Right kidney (tissue), 1 donor: ENCODE measurements at regions not wholly inside any gene's neighbourhood (a gene's known extent, or its start where the extent isn't known, plus 50 kb on each side); places are given as distances from the start of the nearest gene placed in this dataset.

Experiments
- DNase-seq: peaks from one replicate; pipeline ENCODE4 v3.0.0-alpha.2; 2016

DNA sequence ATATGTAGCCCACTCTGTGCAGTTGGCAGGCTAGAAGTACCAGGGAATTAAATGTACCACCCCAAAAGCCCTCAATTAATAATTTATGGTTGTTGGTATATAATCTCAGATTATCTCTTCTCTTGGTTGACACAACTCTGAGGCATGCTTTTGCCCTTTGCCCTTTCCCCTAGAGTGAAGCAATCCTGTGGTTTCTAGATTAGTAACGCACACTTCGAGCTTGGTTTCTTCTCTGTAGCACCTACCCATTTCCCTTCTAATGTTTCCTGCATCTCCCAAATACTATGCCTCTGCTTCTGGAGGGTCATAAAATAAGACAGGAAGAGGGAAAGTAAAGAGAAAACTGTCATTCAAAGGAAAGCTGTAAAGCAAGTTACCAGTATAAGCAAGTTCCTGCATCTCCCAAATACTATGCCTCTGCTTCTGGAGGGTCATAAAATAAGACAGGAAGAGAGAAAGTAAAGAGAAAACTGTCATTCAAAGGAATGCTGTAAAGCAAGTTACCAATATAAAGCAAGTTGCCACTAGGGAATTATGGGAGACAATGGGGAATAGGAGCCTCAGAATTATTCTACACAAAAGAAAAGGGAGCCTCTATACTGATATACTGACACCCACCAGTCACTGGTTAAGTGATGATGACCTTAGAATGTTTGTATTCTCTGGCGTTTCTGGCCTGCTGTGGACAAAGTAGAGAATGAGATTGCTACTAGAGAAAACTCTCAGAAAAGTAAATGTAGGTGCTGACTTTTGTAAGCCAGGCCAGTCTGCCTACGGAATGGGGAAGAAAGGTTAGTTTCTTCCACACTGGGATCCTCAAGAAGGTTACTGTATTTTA, 862.6 kb upstream of the MAN1A1 start:
- DNase-seq = no peak

DNA sequence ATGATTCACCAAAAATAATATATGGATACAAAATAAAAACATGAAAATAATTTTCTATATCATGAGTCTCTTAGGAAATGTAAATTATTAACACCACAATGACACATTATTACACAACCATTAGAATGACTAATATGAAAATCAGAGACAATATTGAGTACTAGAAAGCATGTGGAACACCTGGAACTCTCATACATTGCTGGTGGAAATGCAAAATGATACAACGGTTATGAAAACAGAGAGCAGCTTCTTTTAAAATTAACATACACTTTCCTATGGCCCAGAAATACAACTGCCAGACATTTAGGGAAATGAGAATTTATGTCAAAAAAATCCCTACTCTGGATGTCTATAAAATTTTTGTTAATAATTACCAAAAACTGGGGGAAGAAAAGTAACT, 853.3 kb upstream of the MAN1A1 start:
- no peak for DNase-seq

DNA sequence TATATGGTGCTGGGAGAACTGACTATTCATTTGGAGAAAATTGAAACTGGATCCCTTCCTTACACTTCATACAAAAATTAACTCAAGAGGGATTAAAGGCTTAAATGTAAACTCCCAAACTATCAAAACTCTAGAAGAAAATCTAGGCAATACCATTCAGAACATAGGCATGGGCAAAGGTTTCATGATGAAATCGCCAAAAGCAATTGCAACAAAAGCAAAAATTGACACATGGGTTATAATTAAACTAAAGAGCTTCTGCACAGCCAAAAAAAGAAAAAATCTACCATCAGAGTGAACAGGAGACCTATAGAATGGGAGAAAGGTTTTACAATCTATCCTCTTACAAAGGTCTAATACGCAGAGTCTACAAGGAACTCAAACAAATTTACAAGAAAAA, 851.3 kb upstream of the MAN1A1 start:
- no peak for DNase-seq

DNA sequence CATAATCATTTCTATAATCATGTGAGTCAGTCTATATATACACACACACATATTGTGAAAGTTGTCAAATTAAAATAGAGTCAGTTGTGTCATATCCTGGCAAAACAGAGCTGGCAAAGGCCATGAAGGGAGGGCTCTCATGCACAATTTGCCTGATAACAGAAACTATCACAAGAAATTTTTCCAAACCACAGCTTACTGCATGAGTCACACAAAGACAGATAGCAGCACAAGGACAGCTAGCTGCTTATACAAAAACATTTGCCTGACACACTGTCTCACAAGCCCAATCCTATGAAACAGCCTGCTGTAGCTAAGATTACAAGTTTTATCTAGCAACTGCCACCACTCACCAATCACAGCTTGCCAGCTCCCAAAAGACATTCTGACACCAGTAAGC, 848.5 kb upstream of the MAN1A1 start:
- no peak for DNase-seq

DNA sequence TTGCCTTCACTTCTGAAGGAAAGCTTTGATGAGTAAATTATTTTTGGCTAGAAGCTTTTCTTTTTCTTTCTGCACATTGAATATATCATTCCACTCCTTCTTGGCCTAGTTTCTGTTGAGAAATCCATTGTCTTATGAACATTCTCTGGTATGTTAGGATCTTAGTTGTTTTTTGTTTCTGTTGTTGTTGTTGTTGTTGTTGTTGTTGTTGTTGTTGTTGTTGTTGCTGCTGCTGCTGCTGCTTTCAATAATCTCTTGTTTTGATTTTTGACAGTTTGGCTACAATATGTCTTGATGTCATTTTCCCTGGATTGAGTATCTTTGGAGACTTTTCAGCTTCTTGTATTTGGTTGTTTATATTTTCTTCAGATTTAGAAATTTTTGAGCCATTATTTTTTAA, 836.5 kb upstream of the MAN1A1 start:
- no peak for DNase-seq

DNA sequence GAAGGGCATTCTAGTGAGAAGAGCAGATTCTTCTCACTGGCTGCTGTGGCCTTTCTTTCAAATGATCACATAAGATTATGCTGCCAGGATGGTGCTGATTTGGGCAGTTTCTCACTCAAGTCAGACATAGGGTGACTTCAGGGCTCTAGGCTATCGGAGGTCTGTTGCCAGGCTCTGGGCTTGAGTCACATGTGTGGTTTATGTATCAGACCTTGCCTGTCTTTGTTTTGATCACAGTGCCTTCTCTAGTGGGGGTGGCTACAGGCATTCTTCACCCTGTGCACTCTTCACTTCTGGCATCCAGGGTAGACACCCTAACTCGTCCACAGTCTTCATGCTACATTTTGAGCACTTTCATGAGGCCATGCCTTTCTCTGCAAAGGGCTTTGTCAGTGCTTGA, 823.7 kb upstream of the MAN1A1 start:
- no peak for DNase-seq

DNA sequence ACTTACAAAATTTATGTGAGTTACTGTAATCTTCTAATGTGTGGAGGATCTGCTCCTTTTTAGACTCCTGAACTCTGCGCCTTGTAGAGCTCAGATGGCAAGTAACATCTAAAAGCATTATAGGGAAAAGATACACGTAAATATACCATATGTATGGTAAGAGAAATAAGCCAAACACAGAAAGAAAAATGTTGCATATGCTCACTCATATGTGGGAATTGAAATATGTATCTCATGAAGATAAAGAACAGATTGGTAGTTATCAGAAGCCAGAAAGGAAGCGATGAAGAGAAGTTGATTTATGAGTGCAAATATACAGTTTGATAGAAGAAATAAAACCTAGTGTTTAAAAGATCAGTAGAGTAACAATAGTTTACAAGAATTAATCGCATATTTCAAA, 815.0 kb upstream of the MAN1A1 start:
- no peak for DNase-seq

DNA sequence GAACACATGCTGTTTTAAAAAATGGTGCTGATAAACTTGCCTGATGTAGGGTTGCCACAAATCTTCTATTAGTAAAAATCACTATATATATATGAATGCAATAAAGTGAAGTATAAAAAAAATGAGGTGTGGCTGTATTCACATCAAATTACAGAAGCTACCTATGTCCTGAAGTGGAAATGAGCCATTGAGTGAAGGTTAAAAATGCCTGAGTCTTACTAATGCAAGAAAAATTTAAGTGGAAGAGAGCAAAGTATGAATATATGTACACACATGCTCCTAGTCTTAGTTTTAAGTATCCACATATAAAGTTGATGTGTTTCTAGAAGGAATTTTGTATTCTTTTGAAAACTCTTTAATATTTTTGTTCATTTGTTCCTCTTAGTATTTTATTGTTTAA, 808.3 kb upstream of the MAN1A1 start:
- no peak for DNase-seq

DNA sequence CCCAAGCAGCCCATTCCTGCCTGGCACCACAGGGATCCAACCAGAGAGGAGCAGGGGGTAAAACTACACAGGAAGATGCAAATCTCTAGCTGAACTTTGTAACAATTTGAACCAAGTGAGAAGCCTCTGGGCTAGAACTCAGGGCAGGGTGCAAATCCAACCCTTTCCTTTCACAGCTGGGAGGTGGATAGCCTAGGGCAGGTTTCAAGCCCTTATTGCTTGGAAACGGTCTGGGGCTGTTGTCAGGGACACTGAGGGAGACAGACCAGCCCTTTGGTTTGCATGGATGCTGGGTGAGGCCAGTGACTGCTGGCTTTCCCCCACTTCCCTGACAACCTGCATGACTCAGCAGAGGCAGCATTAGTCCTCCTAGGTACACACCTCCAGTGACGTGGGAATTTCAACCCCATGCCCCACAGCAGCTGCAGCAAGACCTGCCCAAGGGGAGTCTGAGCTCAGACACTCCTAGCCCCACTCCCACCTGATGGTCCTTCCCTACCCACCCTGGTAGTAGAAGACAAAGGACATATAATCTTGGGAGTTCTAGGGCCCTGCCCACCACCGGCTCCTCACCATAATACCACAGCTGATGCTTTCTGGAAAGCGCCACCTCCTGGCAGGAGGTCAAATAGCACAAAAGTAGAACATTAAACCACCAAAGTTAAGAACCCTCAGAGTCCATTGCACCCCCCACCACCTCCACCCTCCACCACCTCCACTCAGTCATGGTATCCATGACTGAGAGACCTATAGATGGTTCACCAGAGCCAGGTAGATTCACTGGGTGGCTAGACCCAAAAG, 797.7 kb upstream of the MAN1A1 start:
- DNase-seq = no peak

DNA sequence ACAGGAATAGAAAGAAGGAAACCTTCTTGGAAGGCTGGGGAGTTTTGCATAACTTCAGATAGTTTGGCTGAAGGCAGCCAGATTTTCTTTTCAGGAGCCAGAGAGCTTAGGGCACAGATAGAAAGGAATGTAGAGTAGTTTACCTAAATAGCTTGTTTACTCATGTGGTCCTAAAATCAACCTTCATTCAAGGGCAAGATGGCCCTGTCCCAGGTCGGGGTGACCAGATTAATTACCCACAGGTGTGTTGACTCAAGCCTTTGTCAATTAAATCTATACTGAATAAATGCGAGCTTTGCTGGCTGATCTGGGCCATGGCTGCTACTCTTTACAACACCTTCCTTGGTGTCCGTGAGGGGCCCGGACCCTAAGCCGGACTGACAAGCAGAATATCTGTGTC, 792.0 kb upstream of the MAN1A1 start:
- no peak for DNase-seq

DNA sequence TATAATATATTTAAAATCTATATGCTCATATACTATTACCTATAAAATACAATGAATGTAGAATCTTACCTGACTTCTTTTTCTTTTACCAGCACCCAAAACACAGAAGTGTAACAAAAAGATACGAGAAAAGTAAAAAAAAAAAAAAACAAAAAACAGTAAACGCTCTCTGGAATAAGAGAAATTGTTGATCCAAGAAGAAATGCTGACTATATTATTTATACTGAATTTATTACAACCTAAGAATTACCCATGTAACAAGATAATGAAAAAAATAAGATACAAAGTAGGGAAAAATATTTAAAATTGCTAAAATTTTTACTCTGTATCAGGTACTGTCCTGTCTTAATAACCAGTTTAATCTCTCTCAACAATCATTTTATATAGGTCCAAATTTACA, 787.9 kb upstream of the MAN1A1 start:
- DNase-seq = no peak

DNA sequence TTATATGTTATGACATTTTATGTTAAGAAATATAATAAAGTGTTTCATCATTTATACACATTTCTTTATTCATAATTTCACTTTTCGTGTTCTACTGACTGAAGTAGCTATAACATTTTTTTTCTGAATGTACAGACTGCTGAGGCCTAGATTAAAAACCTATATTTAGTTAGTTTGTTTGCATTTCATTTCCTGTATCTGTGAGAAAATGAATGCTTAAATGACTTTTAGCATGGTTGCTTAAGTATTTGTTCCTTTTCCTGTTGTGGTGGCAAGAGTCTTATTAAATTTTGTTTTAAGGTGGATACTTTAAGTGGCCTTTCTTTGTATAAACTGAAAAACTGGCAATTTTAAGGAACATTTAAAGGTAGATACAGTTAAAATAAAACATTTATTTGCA, 779.7 kb upstream of the MAN1A1 start:
- no peak for DNase-seq

DNA sequence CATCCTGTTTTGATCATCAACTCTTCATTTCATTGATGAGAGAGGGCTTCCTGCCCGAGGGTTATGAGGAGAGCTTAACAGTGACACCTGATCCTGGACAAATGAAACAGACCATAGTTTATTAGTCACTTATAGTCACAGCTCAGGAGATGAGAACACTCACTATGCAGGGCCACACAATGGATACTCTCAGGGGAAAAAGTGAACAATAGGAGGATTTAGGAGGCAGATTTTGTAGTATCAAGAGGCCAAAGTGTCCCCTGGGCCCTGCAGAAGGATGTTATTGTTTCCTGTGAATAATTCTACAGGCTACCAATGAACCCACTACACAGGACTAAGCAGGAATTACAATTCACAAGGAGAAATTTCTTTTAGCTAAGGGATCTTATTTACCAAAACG, 772.8 kb upstream of the MAN1A1 start:
- no peak for DNase-seq

DNA sequence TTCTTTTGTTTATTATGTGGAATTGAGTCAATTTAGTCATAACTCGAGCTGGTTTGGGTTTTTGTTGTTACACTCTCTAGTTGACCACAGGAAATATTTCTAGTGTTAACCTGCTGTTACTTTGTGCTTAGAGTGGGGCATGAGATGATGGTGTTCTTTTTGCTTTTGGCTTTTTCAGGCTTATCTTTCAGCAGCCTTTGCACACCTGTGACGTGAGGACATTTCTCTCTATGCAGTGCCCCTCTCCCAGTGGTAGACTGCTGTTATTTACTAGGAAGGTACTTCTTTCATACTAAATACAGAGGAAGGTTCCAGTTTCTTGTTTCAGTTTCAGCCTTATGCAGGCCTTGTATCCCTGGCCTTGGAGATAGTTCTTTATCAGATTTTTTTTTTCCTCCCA, 766.8 kb upstream of the MAN1A1 start:
- no peak for DNase-seq

DNA sequence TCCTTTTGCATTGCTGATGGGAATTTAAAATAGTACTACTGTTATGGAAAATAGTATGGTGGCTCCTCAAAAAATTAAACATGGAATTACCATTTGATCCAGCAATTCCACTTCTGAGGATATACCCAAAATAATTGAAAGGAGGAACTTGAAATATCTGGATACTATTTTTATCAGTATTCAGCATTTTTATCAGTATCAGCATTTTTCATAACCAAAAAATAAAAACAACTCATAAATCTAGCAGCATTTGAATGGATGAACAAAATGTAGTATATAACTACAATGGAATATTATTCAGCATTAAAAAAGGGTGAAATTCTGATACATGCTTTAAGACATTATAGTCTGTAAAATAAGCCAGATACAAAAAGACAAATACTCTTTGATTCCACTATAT, 763.4 kb upstream of the MAN1A1 start:
- no peak for DNase-seq

DNA sequence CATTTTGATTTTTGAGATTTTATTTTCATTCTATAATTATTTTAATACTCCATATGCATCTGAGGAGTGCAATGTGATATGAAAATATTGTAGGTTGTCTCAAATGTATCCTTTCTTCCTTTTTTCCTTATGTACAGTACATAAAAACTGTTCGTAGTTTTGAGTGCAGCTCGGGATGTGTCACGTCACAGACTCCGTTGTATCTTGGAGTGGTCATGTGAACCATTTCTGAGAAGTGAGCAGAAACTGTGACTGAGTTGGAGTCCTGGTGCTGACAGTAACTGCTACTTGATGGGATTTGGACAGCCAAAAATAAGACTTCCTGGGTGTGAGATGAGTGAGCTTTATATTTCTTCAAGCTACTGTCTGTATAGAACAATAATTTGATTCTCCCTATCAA, 761.4 kb upstream of the MAN1A1 start:
- no peak for DNase-seq

DNA sequence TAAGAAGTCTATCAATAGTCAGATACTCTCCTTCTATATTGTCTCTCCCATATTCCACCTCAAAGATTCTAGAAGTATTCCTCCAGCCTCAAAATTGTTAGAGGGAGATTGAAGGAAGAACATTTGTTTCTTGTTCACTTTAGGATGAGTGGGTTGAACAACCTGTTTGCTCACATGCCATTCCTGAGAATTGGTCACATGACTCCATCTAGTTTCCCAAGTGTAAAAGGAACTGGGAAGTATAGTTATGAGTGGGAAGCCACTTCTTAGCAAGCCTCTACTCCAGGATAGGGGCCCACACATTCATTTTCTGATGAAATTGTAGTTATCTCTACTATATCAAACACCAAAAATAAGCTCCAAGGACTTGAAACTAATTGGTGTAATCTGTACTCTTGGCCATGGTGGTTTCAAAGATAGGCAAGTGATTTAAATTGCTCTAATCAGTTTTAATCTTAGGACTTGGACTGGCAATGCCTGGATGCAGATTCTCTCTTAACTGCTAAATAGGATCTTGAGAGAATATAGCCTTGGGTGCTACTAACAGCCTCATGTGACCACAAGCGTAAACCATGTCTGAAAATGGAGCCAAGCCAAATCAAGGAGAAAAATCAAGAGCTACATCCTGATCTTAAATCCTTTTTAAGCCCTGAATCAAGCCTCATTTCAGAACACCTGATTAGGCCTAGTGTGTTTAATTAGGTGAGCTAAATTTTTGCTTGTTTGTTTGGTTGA, 758.7 kb upstream of the MAN1A1 start:
- no peak for DNase-seq

DNA sequence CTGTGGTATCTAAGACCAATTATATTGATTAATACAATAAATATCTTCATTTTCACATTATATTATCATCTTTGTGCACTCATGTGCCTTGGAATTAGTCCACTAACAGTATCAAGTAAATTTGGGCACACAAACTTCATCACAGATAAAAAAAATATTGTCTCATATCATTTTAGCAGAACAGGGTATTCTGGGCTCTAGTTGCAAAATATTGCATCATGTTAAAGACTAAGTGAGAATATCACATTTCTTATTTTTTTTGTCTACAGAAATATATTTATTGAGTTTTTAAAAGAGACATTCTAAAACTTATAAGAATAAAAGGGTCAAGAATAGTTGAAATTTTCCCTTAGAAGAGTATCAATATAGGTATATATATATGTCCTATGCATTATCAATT, 754.1 kb upstream of the MAN1A1 start:
- DNase-seq = no peak

DNA sequence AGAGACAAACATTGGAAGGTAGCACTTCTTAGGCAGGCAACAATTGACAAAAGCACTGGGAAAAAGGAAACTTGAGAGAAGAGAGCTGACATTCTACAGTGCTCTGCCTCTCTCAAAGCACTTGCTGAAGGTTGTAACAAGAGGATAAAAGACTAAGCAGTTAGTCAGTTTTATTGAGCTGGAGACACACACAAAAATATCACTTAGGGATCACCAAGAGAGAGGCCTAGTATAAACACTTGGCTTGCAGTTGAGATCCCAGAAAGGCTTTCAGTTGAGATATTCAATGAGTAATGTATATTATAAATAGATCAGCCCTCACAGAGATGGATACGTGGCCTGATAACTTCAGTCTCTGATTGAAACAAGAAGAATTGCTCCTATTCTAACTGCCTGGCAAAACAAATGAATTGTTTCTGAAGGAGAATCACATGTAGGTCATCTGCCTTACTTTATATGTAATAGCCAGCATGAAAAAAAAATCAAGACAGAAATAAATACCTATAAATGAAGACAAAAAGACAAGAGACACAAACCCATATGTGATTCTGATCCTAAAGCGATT, 747.2 kb upstream of the MAN1A1 start:
- DNase-seq = no peak

DNA sequence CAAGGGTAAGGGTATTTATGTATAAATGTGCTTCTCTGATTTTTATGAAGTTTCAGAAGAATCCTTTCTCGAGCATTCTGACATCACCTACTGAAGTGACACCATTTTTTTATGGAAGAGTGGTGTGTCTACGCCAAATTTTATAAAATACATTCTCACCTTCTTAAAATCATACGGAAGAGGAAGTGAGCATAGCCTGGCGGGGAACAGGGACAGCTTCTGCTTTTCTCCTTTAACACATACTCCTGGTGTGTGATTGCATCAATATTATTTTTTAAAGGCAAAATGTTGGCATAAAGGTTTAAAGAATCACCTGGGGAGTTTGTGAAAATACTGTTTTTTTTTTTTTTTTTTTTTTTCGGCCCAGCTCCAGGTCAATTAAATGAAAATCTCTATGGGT, 733.6 kb upstream of the MAN1A1 start:
- DNase-seq = no peak

DNA sequence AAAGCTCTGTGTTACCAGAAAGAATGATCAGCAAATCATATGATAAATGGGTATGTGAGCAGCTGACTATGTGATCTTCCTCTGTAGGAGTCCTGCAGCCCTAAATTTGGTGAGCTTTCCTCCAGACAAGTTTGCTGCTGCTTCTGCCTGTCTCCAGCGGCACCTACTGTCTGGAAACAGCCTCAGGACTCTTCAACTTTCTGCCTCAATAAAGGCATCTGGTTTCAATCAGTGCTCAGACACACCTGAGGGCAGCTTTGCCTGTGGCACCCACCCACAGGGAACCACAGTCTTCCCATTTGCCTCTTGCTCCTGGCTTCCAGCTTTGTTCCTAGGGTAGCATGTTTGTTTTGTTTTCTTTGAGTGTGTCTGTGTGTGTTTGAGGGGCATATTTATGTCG, 727.9 kb upstream of the MAN1A1 start:
- DNase-seq = no peak

DNA sequence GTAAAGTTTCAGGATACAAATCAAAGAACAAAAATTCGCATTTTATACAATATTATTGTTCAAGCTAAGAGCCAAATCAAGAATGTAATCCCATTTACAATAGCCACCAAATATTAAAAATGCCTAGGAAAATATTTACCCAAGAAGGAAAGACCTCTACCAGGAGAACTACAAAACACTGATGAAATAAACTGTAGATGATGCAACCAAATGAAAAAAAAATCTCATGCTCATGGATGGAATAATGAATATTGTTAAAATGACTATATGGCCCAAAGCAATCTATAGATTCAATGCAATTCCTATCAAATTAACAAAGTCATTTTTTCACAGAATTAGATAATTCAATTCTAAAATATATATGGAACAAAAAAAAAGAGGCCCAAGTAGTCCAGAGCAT, 708.8 kb upstream of the MAN1A1 start:
- DNase-seq = no peak

DNA sequence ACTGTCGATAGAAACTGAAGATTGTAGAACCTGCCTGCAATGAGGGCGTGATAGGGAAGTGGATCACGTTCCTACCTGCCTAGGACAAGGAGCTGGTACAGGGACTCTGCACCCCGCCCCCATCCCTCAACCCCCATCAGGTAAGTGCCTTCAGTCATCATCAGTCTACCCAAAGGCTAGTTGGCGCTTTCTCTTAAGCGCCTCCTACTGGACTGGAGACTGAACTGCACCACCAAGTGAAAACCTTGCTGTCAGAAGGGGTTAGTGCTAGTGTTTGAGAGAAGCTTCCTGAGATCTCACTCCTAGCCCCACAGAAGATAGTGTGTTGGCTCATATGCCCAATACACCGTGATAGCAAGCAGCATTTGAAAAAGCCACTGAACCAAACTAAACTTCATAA, 706.5 kb upstream of the MAN1A1 start:
- no peak for DNase-seq
